Muscle layer of duodenum (tissue), 2 donors: ENCODE measurements at regions not wholly inside any gene's neighbourhood (a gene's known extent, or its start where the extent isn't known, plus 50 kb on each side); places are given as distances from the start of the nearest gene placed in this dataset.
"Not testable (repeated sequence)": the region's sequence is repeated elsewhere in the genome, so short reads cannot be mapped to it uniquely, and the experiment has no call there.

ENCODE experiments used
- H3K27ac ChIP-seq: one replicate; pipeline ENCODE4 v1.7.0; 2013; ENCODE audit warnings: mild to moderate bottlenecking, low read length
- H3K27me3 ChIP-seq: one replicate; pipeline ENCODE4 v1.7.0; 2013; ENCODE audit warnings: low read depth, mild to moderate bottlenecking, control low read depth, low read length
- H3K36me3 ChIP-seq, 2 donors: one replicate each; pipeline ENCODE4 v1.7.0; 2013; ENCODE audit warnings: low read length in 2 of 2, control low read depth in 1 of 2, mild to moderate bottlenecking in 1 of 2; ENCODE audit not compliant: insufficient read depth in 2 of 2, control insufficient read depth in 1 of 2
- H3K4me1 ChIP-seq, 2 donors: one replicate each; pipeline ENCODE4 v1.7.0; 2013; ENCODE audit warnings: low read length in 2 of 2, mild to moderate bottlenecking in 2 of 2, control low read depth in 1 of 2, moderate library complexity in 1 of 2; ENCODE audit not compliant: insufficient read depth in 2 of 2, control insufficient read depth in 1 of 2
- H3K4me3 ChIP-seq, 2 donors: one replicate each; pipeline ENCODE4 v1.7.0; 2013; ENCODE audit warnings: low read length in 2 of 2, low read depth in 1 of 2, mild to moderate bottlenecking in 1 of 2
- H3K9me3 ChIP-seq, 2 donors: one replicate each; pipeline ENCODE4 v1.7.0; 2013; ENCODE audit warnings: low read length in 2 of 2, control low read depth in 1 of 2, mild to moderate bottlenecking in 1 of 2; ENCODE audit not compliant: control insufficient read depth in 1 of 2
- donor health status: healthy.

DNA sequence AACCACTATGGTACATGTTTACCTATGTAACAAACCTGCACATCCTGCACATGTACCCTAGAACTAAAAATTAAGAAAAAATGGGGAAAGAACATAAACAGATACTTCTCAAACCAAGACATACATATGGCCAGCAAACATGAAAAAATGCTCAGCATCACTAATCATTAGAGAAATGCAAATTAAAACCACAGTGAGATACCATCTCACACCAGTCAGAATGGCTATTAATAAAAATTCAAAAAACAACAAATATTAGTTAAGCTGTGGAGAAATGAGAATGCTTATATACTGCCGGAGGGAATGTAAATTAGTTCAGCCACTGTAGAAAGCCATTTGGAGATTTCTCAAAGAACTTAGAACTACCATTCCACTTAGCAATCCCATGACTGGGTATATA lies 126.1 kb downstream of the NFKBIZ start:
- H3K9me3 ChIP-seq, H3K4me1 ChIP-seq, H3K27me3 ChIP-seq, H3K4me3 ChIP-seq, H3K27ac ChIP-seq, H3K36me3 ChIP-seq: not testable (repeated sequence)

DNA sequence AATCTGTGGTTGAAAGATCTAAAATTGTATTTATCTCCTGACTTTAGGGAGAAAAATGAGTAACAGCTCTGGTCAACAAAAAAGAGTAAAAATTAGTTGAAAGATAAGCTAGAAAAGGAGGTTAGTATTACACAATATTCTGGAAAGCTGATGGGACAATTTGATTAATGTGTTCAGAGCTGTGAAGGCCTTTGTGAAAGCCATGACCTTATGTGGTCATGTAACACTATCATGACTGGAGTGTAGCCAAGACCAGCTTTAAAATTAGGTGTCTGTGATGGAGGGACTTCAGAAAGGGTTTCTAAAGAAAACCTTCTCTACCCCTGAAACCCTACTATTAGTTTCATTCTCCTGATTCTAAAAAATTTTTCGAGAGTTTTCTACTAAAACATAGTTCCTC lies 127.2 kb downstream of the NFKBIZ start:
- Histone ChIP-seq H3K4me1 (peaks cover 0 to 4% of the 10 kb centered on the region in 2 donors), H3K36me3 (no peaks in the 10 kb centered on the region), H3K27ac (no peak overlapping the region), H3K9me3 (no peaks in the 10 kb centered on the region), H3K27me3 (no peaks in the 10 kb centered on the region), H3K4me3 (no peak overlapping the region)

GRCh38 chr3:101978348-101978747 lies 129.0 kb downstream of the NFKBIZ start:
- no peaks in the 10 kb centered on the region for H3K9me3 ChIP-seq
- no peak overlapping the region for H3K27ac ChIP-seq
- no peaks in the 10 kb centered on the region for H3K36me3 ChIP-seq
- peaks cover 0 to 4% of the 10 kb centered on the region in 2 donors for H3K4me1 ChIP-seq
- H3K4me3 ChIP-seq, result no peak overlapping the region
- no peaks in the 10 kb centered on the region for H3K27me3 ChIP-seq

DNA sequence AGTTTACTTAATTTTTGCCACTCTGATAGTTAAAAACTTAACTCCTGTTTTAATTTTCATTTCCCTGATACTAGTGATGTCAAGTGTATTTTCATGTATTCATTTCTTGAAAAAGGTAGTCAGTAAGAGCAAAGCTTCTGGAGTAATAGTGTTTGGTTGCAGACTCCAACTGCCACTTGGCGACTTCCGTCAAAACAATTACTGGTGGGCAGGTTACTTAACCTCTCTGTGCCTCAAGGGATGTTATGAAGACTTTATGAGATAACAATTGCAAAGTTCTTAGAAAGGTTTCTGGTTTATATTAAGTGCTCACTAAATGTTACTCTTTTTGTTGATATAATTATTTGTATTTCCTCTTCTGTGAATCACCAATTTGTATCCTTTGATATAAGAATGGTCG lies 129.7 kb downstream of the NFKBIZ start:
- Histone ChIP-seq H3K36me3 (no peaks in the 10 kb centered on the region), H3K27ac (no peak overlapping the region), H3K4me1 (peaks cover 0 to 4% of the 10 kb centered on the region in 2 donors), H3K4me3 (no peak overlapping the region), H3K9me3 (no peaks in the 10 kb centered on the region), H3K27me3 (no peaks in the 10 kb centered on the region)

- Histone ChIP-seq H3K4me1 (no peaks in the 10 kb centered on the region), H3K27me3 (no peaks in the 10 kb centered on the region), H3K9me3 (no peaks in the 10 kb centered on the region), H3K27ac (no peak overlapping the region), H3K4me3 (no peak overlapping the region), H3K36me3 (no peaks in the 10 kb centered on the region)
Observed at GRCh38 chr3:101984356-101984755, 135.0 kb downstream of the NFKBIZ start.

GRCh38 chr3:101988596-101988995 lies 139.3 kb downstream of the NFKBIZ start:
- Histone ChIP-seq H3K9me3 (no peaks in the 10 kb centered on the region), H3K27ac (no peak overlapping the region), H3K36me3 (no peaks in the 10 kb centered on the region)

GRCh38 chr3:101989578-101990200 lies 140.4 kb downstream of the NFKBIZ start:
- no peaks in the 10 kb centered on the region for H3K36me3 ChIP-seq
- no peaks in the 10 kb centered on the region for H3K9me3 ChIP-seq
- H3K4me1 ChIP-seq, result no peaks in the 10 kb centered on the region
- no peaks in the 10 kb centered on the region for H3K27me3 ChIP-seq
- no peak overlapping the region for H3K4me3 ChIP-seq
- no peak overlapping the region for H3K27ac ChIP-seq

More at GRCh38 chr3:101988596-101988995, 139.3 kb downstream of the NFKBIZ start:
- H3K4me1 ChIP-seq, result no peaks in the 10 kb centered on the region
- no peaks in the 10 kb centered on the region for H3K27me3 ChIP-seq
- H3K4me3 ChIP-seq, result no peak overlapping the region

DNA sequence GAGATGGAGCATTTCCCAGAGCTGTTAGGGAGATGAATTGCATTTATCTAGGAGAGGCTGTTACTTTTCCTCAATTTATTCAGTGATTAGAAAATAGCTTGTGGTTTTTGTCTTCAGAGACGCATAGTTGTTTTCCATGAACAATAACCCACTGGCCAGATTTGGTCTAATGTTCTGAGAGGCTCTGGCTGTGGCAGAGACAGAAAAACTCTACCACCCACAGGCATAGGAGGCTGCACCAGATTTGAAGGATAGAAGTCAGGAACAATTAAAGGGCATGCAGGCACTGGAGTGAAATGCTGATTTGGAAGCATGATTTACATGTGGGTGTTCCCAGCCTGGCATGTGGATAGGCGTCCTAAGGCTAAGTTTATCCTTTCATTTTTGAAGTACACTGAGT lies 143.5 kb downstream of the NFKBIZ start:
- H3K27ac ChIP-seq, result no peak overlapping the region
- no peak overlapping the region for H3K4me3 ChIP-seq
- H3K27me3 ChIP-seq, result no peaks in the 10 kb centered on the region
- no peaks in the 10 kb centered on the region for H3K9me3 ChIP-seq
- no peaks in the 10 kb centered on the region for H3K36me3 ChIP-seq
- H3K4me1 ChIP-seq, result no peaks in the 10 kb centered on the region

GRCh38 chr3:101994386-101994785 lies 145.1 kb downstream of the NFKBIZ start:
- Histone ChIP-seq H3K9me3 (no peaks in the 10 kb centered on the region), H3K36me3 (no peaks in the 10 kb centered on the region), H3K4me1 (no peaks in the 10 kb centered on the region), H3K27me3 (no peaks in the 10 kb centered on the region), H3K27ac (no peak overlapping the region), H3K4me3 (no peak overlapping the region)

DNA sequence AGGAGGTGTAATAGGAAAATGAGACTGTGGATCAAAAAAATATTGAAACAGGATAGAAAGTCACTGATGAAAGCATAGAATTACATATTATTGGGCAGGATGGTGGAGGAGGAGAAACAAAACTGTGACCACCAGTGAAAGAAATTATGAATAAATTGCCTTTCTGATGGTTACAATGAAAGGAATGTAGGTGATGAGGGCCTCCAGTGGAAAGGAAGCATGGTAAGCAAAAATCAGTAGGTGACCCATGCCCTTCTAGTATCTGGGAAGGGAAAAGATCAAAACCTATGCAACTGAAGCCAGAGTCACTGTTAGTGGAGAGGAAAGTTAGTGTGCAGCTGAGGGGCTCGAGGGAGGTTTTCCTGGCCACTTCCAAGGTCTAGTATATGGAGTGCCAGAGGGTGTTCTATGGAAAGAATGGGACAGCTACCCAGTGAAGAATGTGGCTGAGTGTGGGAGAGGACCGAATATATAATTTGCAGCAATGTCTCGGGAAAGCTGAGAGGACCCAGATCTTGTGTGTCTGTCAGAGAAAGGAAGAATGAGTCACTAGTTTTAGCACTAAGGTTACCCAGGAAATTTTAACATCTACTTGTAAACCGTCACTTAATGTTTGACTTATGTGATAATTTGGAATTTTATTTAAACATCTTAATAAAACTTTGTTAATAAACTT lies 146.2 kb downstream of the NFKBIZ start:
- Histone ChIP-seq H3K27me3 (no peaks in the 10 kb centered on the region), H3K4me3 (no peak overlapping the region), H3K27ac (no peak overlapping the region), H3K36me3 (no peaks in the 10 kb centered on the region), H3K4me1 (no peaks in the 10 kb centered on the region), H3K9me3 (no peaks in the 10 kb centered on the region)

DNA sequence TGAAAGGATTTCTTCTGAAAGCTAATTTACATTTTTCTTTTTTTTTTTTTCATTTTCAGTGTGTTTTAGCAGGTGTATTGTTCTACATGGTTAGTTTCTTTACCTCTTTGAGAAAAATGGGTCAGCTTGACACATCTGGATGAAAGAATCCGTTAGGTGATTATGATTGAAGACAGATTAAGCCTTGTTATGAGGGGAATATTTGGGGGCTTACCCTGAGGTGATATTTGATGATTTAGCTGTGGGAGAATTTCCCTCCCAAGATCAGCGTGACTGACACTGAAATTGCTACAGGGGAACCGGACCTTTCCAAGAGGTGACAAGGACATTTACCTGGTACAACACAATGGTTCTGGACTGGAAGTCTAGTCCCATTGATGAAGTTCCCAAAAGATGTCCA lies 147.5 kb downstream of the NFKBIZ start:
- no peaks in the 10 kb centered on the region for H3K27me3 ChIP-seq
- no peaks in the 10 kb centered on the region for H3K9me3 ChIP-seq
- H3K36me3 ChIP-seq, result no peaks in the 10 kb centered on the region
- no peak overlapping the region for H3K4me3 ChIP-seq
- no peaks in the 10 kb centered on the region for H3K4me1 ChIP-seq
- no peak overlapping the region for H3K27ac ChIP-seq
